Neural cell (in vitro differentiated cells): ENCODE measurements at regions not wholly inside any gene's neighbourhood (a gene's known extent, or its start where the extent isn't known, plus 50 kb on each side); places are given as distances from the start of the nearest gene placed in this dataset.

Source experiments
- H2AFZ ChIP-seq: fragments of 200-600, 300-800 bp; sonication (generic), shearing (Covaris generic); 2 replicates; pipeline ENCODE4 v1.6.0; 2014; ENCODE audit warnings: low read depth, mild to moderate bottlenecking, antibody characterized with exemption, low read length, moderate library complexity
- H3F3A ChIP-seq: fragments of 200-600 bp; shearing (Covaris generic); 2 replicates; pipeline ENCODE4 v1.6.1; 2016; ENCODE audit warnings: mild to moderate bottlenecking, moderate library complexity, mixed read lengths, antibody characterized with exemption, low read length; ENCODE audit not compliant: insufficient read depth, poor library complexity, severe bottlenecking
- H3K27ac ChIP-seq: fragments of 200-600, 300-800 bp; sonication (generic), shearing (Covaris generic); 2 replicates; pipeline ENCODE4 v1.5.1; 2014; ENCODE audit warnings: mild to moderate bottlenecking, low read length, moderate library complexity
- H3K27me3 ChIP-seq: fragments of 300-800, 200-600 bp; sonication (generic), shearing (Covaris generic); 2 replicates; pipeline ENCODE4 v1.6.0; 2014; ENCODE audit warnings: mild to moderate bottlenecking, low read depth, low read length, moderate library complexity; ENCODE audit not compliant: insufficient read depth
- H3K36me3 ChIP-seq: fragments of 300-800, 200-600 bp; sonication (generic), shearing (Covaris generic); 2 replicates; pipeline ENCODE4 v1.5.1; 2014; ENCODE audit warnings: mild to moderate bottlenecking, antibody characterized with exemption, low read length, moderate library complexity; ENCODE audit not compliant: insufficient read depth
- H3K4me2 ChIP-seq: fragments of 300-800, 200-600 bp; sonication (generic), shearing (Covaris generic); 2 replicates; pipeline ENCODE4 v1.6.0; 2014; ENCODE audit warnings: mild to moderate bottlenecking, low read length
- H3K4me3 ChIP-seq: fragments of 300-800, 200-600 bp; sonication (generic), shearing (Covaris generic); 2 replicates; pipeline ENCODE4 v1.5.1; 2014; ENCODE audit warnings: mild to moderate bottlenecking, low read length, moderate library complexity
- H3K79me2 ChIP-seq: fragments of 200-600 bp; shearing (Covaris generic); replicated peaks from 2 replicates; pipeline ENCODE4 v1.6.0; 2014; ENCODE audit warnings: mild to moderate bottlenecking, low read length, moderate library complexity; ENCODE audit not compliant: insufficient read depth
- H3K9ac ChIP-seq: fragments of 300-800, 200-600 bp; sonication (generic), shearing (Covaris generic); 2 replicates; pipeline ENCODE4 v1.6.1; 2016; ENCODE audit warnings: mild to moderate bottlenecking, low read length, mixed read lengths
- H3K9me2 ChIP-seq: fragments of 200-600 bp; shearing (Covaris generic); 2 replicates; pipeline ENCODE4 v1.6.1; 2016; ENCODE audit warnings: mild to moderate bottlenecking, low read length, mixed read lengths; ENCODE audit not compliant: insufficient read depth
- H3K9me3 ChIP-seq: fragments of 200-600, 300-800 bp; sonication (generic), shearing (Covaris generic); 2 replicates; pipeline ENCODE4 v1.6.1; 2016; ENCODE audit warnings: mild to moderate bottlenecking, mixed run types, low read length, moderate library complexity, mixed read lengths
- H4K20me1 ChIP-seq: fragments of 200-600 bp; shearing (Covaris generic); 2 replicates; pipeline ENCODE4 v1.6.1; 2016; ENCODE audit warnings: mild to moderate bottlenecking, mixed run types; ENCODE audit not compliant: insufficient read depth
- CTCF ChIP-seq: fragments of 450-650 bp; IDR thresholded peaks from 2 replicates; pipeline ENCODE4 v1.5.1; 2014; ENCODE audit warnings: antibody characterized with exemption, mild to moderate bottlenecking, moderate library complexity; ENCODE audit not compliant: poor library complexity, severe bottlenecking
- EP300 ChIP-seq: fragments of 450-650 bp; conservative IDR thresholded peaks from 2 replicates; pipeline ENCODE4 v1.6.1; 2014; ENCODE audit warnings: antibody characterized with exemption, mild to moderate bottlenecking, moderate library complexity; ENCODE audit not compliant: poor library complexity, severe bottlenecking
- EZH2 ChIP-seq: fragments of 200-600, 300-800 bp; shearing (Covaris generic), sonication (generic); IDR thresholded peaks from 2 replicates; pipeline ENCODE4 v1.6.1; 2014; ENCODE audit warnings: antibody characterized with exemption, low read length, borderline replicate concordance, mild to moderate bottlenecking; ENCODE audit not compliant: insufficient read depth, poor library complexity, severe bottlenecking
- MXI1 ChIP-seq: fragments of 450-650 bp; conservative IDR thresholded peaks from 2 replicates; pipeline ENCODE4 v1.6.1; 2014; ENCODE audit warnings: antibody characterized with exemption, mild to moderate bottlenecking; ENCODE audit not compliant: poor library complexity, severe bottlenecking
- POLR2AphosphoS5 ChIP-seq: IDR thresholded peaks from 2 replicates; pipeline ENCODE4 v1.6.1; 2012
- RAD21 ChIP-seq: fragments of 450-650 bp; conservative IDR thresholded peaks from 2 replicates; pipeline ENCODE4 v1.6.1; 2014; ENCODE audit warnings: antibody characterized with exemption, mild to moderate bottlenecking, moderate library complexity
- SMC3 ChIP-seq: fragments of 450-650 bp; conservative IDR thresholded peaks from 2 replicates; pipeline ENCODE4 v1.6.1; 2014; ENCODE audit warnings: antibody characterized with exemption, mild to moderate bottlenecking, moderate library complexity; ENCODE audit not compliant: poor library complexity
- TAF1 ChIP-seq: IDR thresholded peaks from 2 replicates; pipeline ENCODE4 v1.6.1; 2012; ENCODE audit warnings: low read depth
- TF ChIP-seq, protein P1 (sequence below): IDR thresholded peaks from 2 replicates; pipeline ENCODE4 v1.6.1; 2012; ENCODE audit warnings: borderline replicate concordance

- H3K79me2 ChIP-seq = no peaks in the 10 kb centered on the region
- H3F3A ChIP-seq = no peaks in the 10 kb centered on the region
- H2AFZ ChIP-seq = no peak overlapping the region
- no peak overlapping the region for H3K9ac ChIP-seq
- no peaks in the 10 kb centered on the region for H3K27me3 ChIP-seq
- H3K27ac ChIP-seq = no peak overlapping the region
- H3K4me2 ChIP-seq = no peak overlapping the region
- no peaks in the 10 kb centered on the region for H3K9me3 ChIP-seq
- TF ChIP-seq POLR2AphosphoS5 (no peak), TAF1 (no peak), CTCF (no peak), RAD21 (no peak), SMC3 (no peak), MXI1 (no peak), EZH2 (no peak), EP300 (no peak)
- TF ChIP-seq, protein P1, sequence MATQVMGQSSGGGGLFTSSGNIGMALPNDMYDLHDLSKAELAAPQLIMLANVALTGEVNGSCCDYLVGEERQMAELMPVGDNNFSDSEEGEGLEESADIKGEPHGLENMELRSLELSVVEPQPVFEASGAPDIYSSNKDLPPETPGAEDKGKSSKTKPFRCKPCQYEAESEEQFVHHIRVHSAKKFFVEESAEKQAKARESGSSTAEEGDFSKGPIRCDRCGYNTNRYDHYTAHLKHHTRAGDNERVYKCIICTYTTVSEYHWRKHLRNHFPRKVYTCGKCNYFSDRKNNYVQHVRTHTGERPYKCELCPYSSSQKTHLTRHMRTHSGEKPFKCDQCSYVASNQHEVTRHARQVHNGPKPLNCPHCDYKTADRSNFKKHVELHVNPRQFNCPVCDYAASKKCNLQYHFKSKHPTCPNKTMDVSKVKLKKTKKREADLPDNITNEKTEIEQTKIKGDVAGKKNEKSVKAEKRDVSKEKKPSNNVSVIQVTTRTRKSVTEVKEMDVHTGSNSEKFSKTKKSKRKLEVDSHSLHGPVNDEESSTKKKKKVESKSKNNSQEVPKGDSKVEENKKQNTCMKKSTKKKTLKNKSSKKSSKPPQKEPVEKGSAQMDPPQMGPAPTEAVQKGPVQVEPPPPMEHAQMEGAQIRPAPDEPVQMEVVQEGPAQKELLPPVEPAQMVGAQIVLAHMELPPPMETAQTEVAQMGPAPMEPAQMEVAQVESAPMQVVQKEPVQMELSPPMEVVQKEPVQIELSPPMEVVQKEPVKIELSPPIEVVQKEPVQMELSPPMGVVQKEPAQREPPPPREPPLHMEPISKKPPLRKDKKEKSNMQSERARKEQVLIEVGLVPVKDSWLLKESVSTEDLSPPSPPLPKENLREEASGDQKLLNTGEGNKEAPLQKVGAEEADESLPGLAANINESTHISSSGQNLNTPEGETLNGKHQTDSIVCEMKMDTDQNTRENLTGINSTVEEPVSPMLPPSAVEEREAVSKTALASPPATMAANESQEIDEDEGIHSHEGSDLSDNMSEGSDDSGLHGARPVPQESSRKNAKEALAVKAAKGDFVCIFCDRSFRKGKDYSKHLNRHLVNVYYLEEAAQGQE = no peak
- no peaks in the 10 kb centered on the region for H3K9me2 ChIP-seq
- H3K4me3 ChIP-seq = no peak overlapping the region
- H4K20me1 ChIP-seq = no peaks in the 10 kb centered on the region
- H3K36me3 ChIP-seq = no peaks in the 10 kb centered on the region
Observed at GRCh38 chrX:42707742-42708141, 70.2 kb downstream of the PPP1R2C start.

- H3F3A ChIP-seq = no peaks in the 10 kb centered on the region
- H3K9ac ChIP-seq = no peak overlapping the region
- no peaks in the 10 kb centered on the region for H4K20me1 ChIP-seq
- no peaks in the 10 kb centered on the region for H3K9me3 ChIP-seq
- H3K36me3 ChIP-seq = no peaks in the 10 kb centered on the region
- H2AFZ ChIP-seq = no peak overlapping the region
- H3K4me2 ChIP-seq = no peak overlapping the region
- H3K27me3 ChIP-seq = no peaks in the 10 kb centered on the region
- no peak overlapping the region for H3K27ac ChIP-seq
- H3K79me2 ChIP-seq = no peaks in the 10 kb centered on the region
- H3K4me3 ChIP-seq = no peak overlapping the region
- no peak for TF ChIP-seq RAD21
- no peak for TF ChIP-seq EP300
- TF ChIP-seq EZH2 = no peak
- TF ChIP-seq TAF1 = no peak
- no peak for TF ChIP-seq POLR2AphosphoS5
- no peak for TF ChIP-seq MXI1
- H3K9me2 ChIP-seq = no peaks in the 10 kb centered on the region
Observed at GRCh38 chrX:42704454-42704853, 73.5 kb downstream of the PPP1R2C start.

DNA sequence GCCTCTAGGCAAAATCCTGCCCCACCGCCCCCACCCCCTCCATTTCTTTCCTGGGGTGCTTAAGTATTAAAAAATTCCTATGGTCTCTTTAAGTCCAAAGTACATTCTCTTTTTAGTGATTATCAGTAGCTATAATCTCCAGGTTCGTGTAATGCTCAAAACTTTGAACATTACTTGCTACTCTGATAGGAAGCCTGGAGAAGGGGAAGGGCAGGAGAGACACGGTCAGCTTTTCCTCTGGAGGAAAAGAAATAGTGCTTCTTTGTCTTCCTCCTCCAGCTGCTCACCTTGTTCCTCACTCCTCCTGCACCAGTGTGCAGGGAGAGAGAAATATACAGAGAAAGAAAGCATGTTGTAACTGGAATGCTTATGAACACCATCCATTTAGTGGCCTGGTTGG lies 80.4 kb downstream of the PPP1R2C start:
- TF ChIP-seq EP300 (no peak), MXI1 (no peak), TAF1 (no peak), EZH2 (no peak), SMC3 (no peak), RAD21 (no peak), CTCF (no peak), POLR2AphosphoS5 (no peak)
- TF ChIP-seq, protein P1 = no peak
- no peaks in the 10 kb centered on the region for H3K27me3 ChIP-seq
- H3K27ac ChIP-seq = no peak overlapping the region
- H2AFZ ChIP-seq = no peak overlapping the region
- H3K9me3 ChIP-seq = no peaks in the 10 kb centered on the region
- no peaks in the 10 kb centered on the region for H3K79me2 ChIP-seq
- no peak overlapping the region for H3K4me2 ChIP-seq
- H3K9me2 ChIP-seq = no peaks in the 10 kb centered on the region
- no peaks in the 10 kb centered on the region for H4K20me1 ChIP-seq
- no peak overlapping the region for H3K4me3 ChIP-seq
- no peak overlapping the region for H3K9ac ChIP-seq
- H3F3A ChIP-seq = no peaks in the 10 kb centered on the region
- no peaks in the 10 kb centered on the region for H3K36me3 ChIP-seq
